AG09319 (cell line): ENCODE measurements at regions not wholly inside any gene's neighbourhood (a gene's known extent, or its start where the extent isn't known, plus 50 kb on each side); places are given as distances from the start of the nearest gene placed in this dataset.

Experiments
- DNase-seq: peaks from one replicate; pipeline ENCODE4 v3.0.0-alpha.2; 2010; ENCODE audit warnings: low read depth; ENCODE audit errors: extremely low read depth
- TF ChIP-seq, protein P1 (sequence below): IDR thresholded peaks from 2 replicates; pipeline ENCODE4 v1.5.1; 2011; ENCODE audit warnings: low read depth, mild to moderate bottlenecking, inconsistent platforms, low read length, moderate library complexity

DNA sequence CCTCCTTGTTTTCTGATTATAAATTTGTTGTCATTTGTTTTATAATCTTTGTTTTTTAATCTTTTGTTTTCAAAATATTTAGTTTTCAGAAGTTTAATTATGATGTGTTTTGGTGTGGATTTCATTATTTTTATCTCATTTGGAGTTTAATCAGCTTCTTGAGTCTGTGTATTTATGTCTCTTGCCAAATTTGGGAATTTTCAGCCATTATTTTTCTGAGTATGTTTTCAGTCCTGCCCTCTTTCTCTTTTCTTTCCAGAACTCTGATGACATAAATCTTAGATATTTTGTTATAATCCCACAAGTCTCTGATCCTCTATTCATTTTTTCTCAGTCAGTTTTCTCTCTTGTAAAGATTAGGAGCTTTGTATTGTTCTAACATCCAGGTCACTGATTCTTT is 89.8 kb downstream of the RHOU start:
- DNase-seq: no peak

DNA sequence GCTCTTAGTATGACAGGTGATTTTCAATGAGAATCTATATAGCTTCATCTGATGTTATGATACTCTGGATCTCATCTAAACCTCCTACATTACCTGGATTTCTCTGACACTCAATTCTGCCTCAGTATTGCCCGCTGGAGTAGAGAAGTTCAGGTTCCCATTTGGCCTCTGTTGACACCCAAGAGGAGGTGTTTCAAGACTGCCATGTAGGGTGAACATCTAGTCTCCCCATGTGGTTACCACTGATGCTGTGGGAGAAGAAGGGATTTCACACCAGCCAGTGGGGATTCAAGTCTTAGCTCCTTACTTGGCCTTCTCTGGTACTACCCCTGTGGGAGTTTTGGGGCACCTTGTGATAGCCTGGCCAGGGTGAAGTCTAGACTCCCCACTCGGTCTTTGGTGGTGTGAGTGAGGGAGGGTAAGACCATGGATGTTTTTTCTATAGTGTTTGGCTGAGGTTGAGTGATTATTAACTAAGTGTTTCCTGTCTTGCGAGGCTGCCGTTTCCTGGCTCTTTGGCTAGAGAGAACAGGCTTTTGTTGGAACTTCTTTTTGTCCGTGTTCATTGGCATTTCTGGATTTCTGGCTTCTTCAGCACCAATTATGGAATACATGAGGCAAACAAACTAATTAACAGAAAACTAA is 90.7 kb downstream of the RHOU start:
- no peak for DNase-seq
- TF ChIP-seq, protein P1, sequence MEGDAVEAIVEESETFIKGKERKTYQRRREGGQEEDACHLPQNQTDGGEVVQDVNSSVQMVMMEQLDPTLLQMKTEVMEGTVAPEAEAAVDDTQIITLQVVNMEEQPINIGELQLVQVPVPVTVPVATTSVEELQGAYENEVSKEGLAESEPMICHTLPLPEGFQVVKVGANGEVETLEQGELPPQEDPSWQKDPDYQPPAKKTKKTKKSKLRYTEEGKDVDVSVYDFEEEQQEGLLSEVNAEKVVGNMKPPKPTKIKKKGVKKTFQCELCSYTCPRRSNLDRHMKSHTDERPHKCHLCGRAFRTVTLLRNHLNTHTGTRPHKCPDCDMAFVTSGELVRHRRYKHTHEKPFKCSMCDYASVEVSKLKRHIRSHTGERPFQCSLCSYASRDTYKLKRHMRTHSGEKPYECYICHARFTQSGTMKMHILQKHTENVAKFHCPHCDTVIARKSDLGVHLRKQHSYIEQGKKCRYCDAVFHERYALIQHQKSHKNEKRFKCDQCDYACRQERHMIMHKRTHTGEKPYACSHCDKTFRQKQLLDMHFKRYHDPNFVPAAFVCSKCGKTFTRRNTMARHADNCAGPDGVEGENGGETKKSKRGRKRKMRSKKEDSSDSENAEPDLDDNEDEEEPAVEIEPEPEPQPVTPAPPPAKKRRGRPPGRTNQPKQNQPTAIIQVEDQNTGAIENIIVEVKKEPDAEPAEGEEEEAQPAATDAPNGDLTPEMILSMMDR: no peak

More for the DNA sequence above, 89.8 kb downstream of the RHOU start:
- TF ChIP-seq, protein P1: no peak

DNA sequence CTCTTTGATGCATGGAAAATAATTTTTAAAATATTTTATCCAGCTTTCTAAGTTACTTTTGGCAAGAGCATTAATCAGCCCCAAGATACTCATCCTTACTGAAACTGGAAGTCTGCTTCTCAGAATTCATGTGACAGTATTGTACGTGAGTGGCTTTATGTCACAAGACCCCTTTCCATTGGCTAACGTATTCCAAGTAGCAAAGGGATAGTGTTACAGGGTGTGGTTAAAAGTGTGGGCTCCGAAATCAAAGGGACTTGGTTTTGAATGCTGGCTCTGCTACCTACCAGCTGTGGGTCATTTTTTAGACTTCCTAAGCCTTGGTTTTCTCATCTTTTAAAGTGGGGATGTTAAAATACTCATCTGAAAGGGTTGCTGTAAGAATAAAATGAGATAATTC is 91.7 kb downstream of the RHOU start:
- TF ChIP-seq, protein P1: no peak
- no peak for DNase-seq

DNA sequence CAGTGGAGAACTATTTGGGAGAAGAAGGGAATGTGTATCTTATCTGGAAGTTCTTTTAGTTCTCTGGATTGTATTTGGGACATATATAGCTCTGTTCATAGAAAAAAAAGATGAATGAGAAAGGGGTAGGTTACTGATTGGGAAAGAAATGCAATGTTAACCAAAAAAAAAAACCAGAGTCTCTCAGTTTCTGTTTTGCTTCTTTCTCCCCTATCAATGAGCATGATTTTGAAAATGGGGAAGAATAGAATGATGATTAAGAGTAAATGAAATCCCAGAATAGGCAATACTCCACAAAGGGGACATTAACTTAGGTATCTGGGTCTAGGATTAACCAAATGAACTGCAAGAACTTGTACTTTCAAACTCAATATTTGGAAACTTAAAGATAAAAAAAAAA is 92.9 kb downstream of the RHOU start:
- TF ChIP-seq, protein P1: no peak
- no peak for DNase-seq

DNA sequence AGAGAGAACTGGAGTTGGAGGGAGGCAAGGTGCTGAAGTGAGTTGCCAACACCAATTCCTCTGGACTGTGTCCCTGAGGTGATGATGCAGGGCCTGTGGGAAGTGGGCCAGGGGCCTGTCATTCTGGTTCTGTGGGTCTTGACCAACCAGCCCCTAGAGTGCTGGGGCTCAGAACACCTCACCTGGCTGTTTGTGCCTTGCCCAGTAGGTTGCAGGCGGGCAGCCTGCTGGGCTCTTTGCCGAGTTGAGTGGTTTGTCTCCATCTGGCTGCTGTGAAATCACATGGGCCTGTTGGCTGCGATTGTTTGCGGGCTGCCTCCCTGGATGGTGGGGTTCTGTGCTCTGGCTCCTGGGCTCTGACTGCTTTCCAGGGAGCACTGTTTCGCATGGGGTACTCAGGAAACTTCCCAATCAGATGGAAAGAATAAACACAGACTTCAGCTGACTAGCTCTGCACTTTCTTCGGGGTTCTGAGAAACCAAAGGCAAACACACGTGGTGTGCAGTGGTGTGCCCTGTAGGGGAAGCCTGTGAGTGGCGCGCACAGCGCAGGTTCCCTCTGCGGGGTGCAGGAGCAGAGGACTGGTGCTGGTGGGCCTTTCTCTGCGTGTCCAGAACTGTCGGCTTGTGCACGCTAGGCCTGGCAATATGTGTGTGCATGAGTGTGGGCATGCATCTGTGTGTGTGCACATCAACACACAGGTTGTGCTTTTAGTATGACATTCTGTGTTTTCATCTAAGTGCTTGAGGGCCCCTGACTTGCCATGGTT is 95.1 kb downstream of the RHOU start:
- no peak for DNase-seq
- TF ChIP-seq, protein P1: no peak

DNA sequence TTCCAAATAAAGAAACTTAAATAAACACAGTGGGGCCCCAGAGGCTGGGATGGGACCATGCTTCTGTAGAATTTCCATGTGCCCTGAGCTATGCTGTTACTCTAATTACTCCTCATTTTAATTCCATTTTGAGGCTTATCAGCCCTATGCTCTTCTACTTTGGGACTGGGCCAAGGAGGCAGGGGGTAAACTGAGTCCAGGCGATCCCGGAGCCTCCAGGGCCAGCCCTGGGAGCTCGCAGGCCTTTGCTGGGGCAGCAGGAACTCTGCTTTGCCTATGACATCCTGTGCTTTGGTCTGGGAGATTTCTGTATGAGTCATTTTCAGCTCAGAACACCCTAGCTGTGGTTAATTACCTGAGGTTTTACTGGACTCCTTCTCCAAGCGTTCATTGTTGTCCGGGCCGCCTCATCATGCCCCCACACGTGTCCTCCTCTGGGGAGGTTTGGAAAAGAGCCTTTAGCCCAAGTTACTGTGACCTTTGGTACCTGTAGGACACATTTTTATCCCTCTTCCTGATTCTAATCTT is 95.7 kb downstream of the RHOU start:
- TF ChIP-seq, protein P1: no peak
- DNase-seq: no peak
